ENCODE measurements at regions not wholly inside any gene's neighbourhood (a gene's known extent, or its start where the extent isn't known, plus 50 kb on each side); places are given as distances from the start of the nearest gene placed in this dataset.

DNA sequence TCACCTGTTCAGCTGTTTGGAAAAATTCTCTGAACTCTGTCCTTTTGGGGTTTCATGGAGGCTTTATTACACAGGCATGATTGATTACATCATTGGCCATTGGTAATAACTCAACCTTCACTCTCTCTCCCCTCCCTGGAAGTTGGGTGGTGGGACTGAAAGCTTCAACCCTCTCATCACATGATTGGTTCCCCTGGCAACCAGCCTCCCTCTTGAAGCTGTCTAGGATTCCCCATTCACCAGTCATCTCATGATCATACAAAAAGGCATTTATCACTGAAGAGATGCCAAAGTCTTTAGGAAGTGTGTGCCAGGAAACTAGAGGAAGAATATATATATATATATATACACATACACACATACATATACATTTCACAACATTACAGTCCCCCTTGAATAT lies 228.5 kb downstream of the ZNF326 start:
- H3K36me3 ChIP-seq (ENCODE audit: insufficient read depth), result no peaks in the 10 kb centered on the region
- Mint-ChIP-seq H3K27ac (no peak overlapping the region), H3K9me3 (peaks cover 29% of the 10 kb centered on the region), H3K36me3 (ENCODE audit: low read depth) (peaks cover 26% of the 10 kb centered on the region), H3K27me3 (ENCODE audit: insufficient read depth, low read depth, poor library complexity) (peaks cover 3% of the 10 kb centered on the region), H3K4me3 (no peak overlapping the region), H3K4me1 (peaks cover 11% of the 10 kb centered on the region; the same call in 2 of the 3 replicates)
- no peak overlapping the region for H3K4me2 ChIP-seq
- H3F3A ChIP-seq (replicated peaks; ENCODE audit: low read depth), result no peaks in the 10 kb centered on the region
- DNase-seq (ENCODE audit: low spot score), result no peak
- no peak overlapping the region for H2AFZ ChIP-seq
- TF ChIP-seq POLR2AphosphoS5 (IDR thresholded peaks at IDR 0.05; ENCODE audit: low read depth) (no peak), EZH2phosphoT487 (IDR thresholded peaks at IDR 0.05; ENCODE audit: unreplicated experiment) (no peak), STAT1 (IDR thresholded peaks at IDR 0.05; ENCODE audit: unreplicated experiment) (no peak), EZH2 (IDR thresholded peaks at IDR 0.05; ENCODE audit: low read depth, unreplicated experiment) (no peak), ZNF114 (CRISPR knock-in tag; IDR thresholded peaks at IDR 0.05) (no peak), ZNF331 (CRISPR knock-in tag; IDR thresholded peaks at IDR 0.05; ENCODE audit: low read depth) (no peak), NANOG (IDR thresholded peaks at IDR 0.05; ENCODE audit: borderline replicate concordance) (no peak), JUNB (IDR thresholded peaks at IDR 0.05; ENCODE audit: unreplicated experiment) (no peak), CREB1 (CRISPR knock-in tag; IDR thresholded peaks at IDR 0.05; ENCODE audit: low read depth) (no peak)
- TF ChIP-seq, protein P1, sequence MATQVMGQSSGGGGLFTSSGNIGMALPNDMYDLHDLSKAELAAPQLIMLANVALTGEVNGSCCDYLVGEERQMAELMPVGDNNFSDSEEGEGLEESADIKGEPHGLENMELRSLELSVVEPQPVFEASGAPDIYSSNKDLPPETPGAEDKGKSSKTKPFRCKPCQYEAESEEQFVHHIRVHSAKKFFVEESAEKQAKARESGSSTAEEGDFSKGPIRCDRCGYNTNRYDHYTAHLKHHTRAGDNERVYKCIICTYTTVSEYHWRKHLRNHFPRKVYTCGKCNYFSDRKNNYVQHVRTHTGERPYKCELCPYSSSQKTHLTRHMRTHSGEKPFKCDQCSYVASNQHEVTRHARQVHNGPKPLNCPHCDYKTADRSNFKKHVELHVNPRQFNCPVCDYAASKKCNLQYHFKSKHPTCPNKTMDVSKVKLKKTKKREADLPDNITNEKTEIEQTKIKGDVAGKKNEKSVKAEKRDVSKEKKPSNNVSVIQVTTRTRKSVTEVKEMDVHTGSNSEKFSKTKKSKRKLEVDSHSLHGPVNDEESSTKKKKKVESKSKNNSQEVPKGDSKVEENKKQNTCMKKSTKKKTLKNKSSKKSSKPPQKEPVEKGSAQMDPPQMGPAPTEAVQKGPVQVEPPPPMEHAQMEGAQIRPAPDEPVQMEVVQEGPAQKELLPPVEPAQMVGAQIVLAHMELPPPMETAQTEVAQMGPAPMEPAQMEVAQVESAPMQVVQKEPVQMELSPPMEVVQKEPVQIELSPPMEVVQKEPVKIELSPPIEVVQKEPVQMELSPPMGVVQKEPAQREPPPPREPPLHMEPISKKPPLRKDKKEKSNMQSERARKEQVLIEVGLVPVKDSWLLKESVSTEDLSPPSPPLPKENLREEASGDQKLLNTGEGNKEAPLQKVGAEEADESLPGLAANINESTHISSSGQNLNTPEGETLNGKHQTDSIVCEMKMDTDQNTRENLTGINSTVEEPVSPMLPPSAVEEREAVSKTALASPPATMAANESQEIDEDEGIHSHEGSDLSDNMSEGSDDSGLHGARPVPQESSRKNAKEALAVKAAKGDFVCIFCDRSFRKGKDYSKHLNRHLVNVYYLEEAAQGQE (IDR thresholded peaks at IDR 0.05; ENCODE audit: unreplicated experiment), result no peak
- TF ChIP-seq, protein P2, sequence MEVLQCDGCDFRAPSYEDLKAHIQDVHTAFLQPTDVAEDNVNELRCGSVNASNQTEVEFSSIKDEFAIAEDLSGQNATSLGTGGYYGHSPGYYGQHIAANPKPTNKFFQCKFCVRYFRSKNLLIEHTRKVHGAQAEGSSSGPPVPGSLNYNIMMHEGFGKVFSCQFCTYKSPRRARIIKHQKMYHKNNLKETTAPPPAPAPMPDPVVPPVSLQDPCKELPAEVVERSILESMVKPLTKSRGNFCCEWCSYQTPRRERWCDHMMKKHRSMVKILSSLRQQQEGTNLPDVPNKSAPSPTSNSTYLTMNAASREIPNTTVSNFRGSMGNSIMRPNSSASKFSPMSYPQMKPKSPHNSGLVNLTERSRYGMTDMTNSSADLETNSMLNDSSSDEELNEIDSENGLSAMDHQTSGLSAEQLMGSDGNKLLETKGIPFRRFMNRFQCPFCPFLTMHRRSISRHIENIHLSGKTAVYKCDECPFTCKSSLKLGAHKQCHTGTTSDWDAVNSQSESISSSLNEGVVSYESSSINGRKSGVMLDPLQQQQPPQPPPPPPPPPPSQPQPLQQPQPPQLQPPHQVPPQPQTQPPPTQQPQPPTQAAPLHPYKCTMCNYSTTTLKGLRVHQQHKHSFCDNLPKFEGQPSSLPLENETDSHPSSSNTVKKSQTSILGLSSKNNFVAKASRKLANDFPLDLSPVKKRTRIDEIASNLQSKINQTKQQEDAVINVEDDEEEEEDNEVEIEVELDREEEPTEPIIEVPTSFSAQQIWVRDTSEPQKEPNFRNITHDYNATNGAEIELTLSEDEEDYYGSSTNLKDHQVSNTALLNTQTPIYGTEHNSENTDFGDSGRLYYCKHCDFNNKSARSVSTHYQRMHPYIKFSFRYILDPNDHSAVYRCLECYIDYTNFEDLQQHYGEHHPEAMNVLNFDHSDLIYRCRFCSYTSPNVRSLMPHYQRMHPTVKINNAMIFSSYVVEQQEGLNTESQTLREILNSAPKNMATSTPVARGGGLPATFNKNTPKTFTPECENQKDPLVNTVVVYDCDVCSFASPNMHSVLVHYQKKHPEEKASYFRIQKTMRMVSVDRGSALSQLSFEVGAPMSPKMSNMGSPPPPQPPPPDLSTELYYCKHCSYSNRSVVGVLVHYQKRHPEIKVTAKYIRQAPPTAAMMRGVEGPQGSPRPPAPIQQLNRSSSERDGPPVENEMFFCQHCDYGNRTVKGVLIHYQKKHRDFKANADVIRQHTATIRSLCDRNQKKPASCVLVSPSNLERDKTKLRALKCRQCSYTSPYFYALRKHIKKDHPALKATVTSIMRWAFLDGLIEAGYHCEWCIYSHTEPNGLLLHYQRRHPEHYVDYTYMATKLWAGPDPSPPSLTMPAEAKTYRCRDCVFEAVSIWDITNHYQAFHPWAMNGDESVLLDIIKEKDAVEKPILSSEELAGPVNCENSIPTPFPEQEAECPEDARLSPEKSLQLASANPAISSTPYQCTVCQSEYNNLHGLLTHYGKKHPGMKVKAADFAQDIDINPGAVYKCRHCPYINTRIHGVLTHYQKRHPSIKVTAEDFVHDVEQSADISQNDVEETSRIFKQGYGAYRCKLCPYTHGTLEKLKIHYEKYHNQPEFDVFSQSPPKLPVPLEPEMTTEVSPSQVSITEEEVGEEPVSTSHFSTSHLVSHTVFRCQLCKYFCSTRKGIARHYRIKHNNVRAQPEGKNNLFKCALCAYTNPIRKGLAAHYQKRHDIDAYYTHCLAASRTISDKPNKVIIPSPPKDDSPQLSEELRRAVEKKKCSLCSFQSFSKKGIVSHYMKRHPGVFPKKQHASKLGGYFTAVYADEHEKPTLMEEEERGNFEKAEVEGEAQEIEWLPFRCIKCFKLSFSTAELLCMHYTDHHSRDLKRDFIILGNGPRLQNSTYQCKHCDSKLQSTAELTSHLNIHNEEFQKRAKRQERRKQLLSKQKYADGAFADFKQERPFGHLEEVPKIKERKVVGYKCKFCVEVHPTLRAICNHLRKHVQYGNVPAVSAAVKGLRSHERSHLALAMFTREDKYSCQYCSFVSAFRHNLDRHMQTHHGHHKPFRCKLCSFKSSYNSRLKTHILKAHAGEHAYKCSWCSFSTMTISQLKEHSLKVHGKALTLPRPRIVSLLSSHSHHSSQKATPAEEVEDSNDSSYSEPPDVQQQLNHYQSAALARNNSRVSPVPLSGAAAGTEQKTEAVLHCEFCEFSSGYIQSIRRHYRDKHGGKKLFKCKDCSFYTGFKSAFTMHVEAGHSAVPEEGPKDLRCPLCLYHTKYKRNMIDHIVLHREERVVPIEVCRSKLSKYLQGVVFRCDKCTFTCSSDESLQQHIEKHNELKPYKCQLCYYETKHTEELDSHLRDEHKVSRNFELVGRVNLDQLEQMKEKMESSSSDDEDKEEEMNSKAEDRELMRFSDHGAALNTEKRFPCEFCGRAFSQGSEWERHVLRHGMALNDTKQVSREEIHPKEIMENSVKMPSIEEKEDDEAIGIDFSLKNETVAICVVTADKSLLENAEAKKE (CRISPR knock-in tag; IDR thresholded peaks at IDR 0.05), result no peak
- TF ChIP-seq, protein P3, sequence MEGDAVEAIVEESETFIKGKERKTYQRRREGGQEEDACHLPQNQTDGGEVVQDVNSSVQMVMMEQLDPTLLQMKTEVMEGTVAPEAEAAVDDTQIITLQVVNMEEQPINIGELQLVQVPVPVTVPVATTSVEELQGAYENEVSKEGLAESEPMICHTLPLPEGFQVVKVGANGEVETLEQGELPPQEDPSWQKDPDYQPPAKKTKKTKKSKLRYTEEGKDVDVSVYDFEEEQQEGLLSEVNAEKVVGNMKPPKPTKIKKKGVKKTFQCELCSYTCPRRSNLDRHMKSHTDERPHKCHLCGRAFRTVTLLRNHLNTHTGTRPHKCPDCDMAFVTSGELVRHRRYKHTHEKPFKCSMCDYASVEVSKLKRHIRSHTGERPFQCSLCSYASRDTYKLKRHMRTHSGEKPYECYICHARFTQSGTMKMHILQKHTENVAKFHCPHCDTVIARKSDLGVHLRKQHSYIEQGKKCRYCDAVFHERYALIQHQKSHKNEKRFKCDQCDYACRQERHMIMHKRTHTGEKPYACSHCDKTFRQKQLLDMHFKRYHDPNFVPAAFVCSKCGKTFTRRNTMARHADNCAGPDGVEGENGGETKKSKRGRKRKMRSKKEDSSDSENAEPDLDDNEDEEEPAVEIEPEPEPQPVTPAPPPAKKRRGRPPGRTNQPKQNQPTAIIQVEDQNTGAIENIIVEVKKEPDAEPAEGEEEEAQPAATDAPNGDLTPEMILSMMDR (conservative IDR thresholded peaks at IDR 0.05; ENCODE audit: low read depth in 2 of 2), result no peak
- TF ChIP-seq, protein P4, sequence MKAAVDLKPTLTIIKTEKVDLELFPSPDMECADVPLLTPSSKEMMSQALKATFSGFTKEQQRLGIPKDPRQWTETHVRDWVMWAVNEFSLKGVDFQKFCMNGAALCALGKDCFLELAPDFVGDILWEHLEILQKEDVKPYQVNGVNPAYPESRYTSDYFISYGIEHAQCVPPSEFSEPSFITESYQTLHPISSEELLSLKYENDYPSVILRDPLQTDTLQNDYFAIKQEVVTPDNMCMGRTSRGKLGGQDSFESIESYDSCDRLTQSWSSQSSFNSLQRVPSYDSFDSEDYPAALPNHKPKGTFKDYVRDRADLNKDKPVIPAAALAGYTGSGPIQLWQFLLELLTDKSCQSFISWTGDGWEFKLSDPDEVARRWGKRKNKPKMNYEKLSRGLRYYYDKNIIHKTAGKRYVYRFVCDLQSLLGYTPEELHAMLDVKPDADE (IDR thresholded peaks at IDR 0.05), result no peak
- no peaks in the 10 kb centered on the region for H3K79me2 ChIP-seq (replicated peaks; ENCODE audit: insufficient read depth)
- H4K20me1 ChIP-seq (replicated peaks; ENCODE audit: insufficient read depth), result no peaks in the 10 kb centered on the region
- no peaks in the 10 kb centered on the region for H3K9me2 ChIP-seq (ENCODE audit: insufficient read depth)
- ATAC-seq, result no peak
- H3K27ac ChIP-seq (ENCODE audit: low read depth), result no peak overlapping the region
- H3K4me3 ChIP-seq, result no peak overlapping the region
- H3K4me1 ChIP-seq (ENCODE audit: insufficient read depth), result peaks cover 12% of the 10 kb centered on the region; the same call in 1 of the 2 replicates
- H3K27me3 ChIP-seq (ENCODE audit: insufficient read depth), result no peaks in the 10 kb centered on the region

Measured in GM23338 (cell line).